ENCODE measurements at regions not wholly inside any gene's neighbourhood (a gene's known extent, or its start where the extent isn't known, plus 50 kb on each side); places are given as distances from the start of the nearest gene placed in this dataset.

DNA sequence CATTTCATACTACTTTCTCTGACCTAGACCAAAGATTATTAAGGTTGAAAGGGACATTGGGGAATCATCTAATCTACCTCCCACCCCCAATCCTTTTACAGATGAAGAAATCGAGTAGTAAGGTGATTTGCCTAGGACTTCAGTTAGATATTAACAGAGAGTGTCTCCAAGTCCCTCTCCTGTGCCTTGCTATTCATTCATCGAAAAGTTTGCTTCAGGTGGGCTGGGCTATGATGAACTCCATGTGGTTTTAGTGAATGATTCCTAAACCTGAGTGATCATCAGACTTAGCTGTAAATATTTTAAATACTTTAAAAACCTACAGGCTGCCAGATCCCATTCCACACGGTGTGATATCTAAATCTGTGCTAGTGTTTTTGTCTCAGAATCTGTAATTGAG is 259.4 kb upstream of the SORCS1 start:
- H3K4me3 ChIP-seq (replicated peaks in 1 of 4; ENCODE audit: control extremely low read depth in 1 of 4, insufficient read depth in 1 of 4, low read depth in 3 of 4, low read length in 4 of 4) = no peak overlapping the region
- TF ChIP-seq EZH2 (IDR thresholded peaks at IDR 0.05; ENCODE audit: low read length, missing control alignments) = no peak
- TF ChIP-seq, protein P1, sequence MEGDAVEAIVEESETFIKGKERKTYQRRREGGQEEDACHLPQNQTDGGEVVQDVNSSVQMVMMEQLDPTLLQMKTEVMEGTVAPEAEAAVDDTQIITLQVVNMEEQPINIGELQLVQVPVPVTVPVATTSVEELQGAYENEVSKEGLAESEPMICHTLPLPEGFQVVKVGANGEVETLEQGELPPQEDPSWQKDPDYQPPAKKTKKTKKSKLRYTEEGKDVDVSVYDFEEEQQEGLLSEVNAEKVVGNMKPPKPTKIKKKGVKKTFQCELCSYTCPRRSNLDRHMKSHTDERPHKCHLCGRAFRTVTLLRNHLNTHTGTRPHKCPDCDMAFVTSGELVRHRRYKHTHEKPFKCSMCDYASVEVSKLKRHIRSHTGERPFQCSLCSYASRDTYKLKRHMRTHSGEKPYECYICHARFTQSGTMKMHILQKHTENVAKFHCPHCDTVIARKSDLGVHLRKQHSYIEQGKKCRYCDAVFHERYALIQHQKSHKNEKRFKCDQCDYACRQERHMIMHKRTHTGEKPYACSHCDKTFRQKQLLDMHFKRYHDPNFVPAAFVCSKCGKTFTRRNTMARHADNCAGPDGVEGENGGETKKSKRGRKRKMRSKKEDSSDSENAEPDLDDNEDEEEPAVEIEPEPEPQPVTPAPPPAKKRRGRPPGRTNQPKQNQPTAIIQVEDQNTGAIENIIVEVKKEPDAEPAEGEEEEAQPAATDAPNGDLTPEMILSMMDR (conservative IDR thresholded peaks at IDR 0.05 in 1 of 2, IDR thresholded peaks at IDR 0.05 in 1 of 2; ENCODE audit: low read depth in 1 of 2, low read length in 2 of 2) = no peak
- H3K4me1 ChIP-seq (ENCODE audit: control insufficient read depth, extremely low read depth, insufficient read depth, low read length) = no peaks in the 10 kb centered on the region
- H3K79me2 ChIP-seq (ENCODE audit: control insufficient read depth, insufficient read depth, low read length) = no peaks in the 10 kb centered on the region
- no peak overlapping the region for H3K4me2 ChIP-seq (ENCODE audit: extremely low read depth, insufficient read depth, low read length)
- H3K9me3 ChIP-seq (ENCODE audit: control insufficient read depth, insufficient read depth, low read depth, low read length) = no peaks in the 10 kb centered on the region
- H2AFZ ChIP-seq (ENCODE audit: low read length) = no peak overlapping the region
- DNase-seq (ENCODE audit: low read depth in 2 of 2) = no peak
- no peak overlapping the region for H3K9ac ChIP-seq (ENCODE audit: insufficient read depth, low read length)
- no peaks in the 10 kb centered on the region for H4K20me1 ChIP-seq (ENCODE audit: control insufficient read depth, extremely low read depth, insufficient read depth, low read length)
- H3K27ac ChIP-seq (ENCODE audit: insufficient read depth, low read length) = no peak overlapping the region
- no peaks in the 10 kb centered on the region for H3K36me3 ChIP-seq (ENCODE audit: control insufficient read depth, insufficient read depth, low read length)
- H3K27me3 ChIP-seq (ENCODE audit: control insufficient read depth, insufficient read depth, low read length) = no peaks in the 10 kb centered on the region

DNA sequence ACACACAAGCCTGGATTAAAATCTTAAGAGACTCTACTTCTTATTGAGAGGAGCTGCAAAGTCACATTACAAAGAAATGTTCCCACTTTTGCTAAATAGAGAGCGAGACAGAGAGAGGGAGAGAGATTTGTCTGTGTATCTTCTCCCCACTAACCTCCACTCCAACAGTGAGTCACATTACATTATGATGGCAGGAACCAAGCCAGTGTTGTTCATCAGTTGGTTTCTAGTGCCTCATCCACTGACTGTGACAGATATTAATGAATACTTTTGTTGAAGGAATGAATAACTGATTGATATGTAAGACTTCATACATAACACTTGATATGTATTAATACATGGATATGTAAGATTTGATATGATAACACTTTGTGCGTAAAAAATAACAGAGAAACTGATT is 258.2 kb upstream of the SORCS1 start:
- Histone ChIP-seq H3K4me3 (replicated peaks in 1 of 4; ENCODE audit: control extremely low read depth in 1 of 4, insufficient read depth in 1 of 4, low read depth in 3 of 4, low read length in 4 of 4) (no peak overlapping the region), H3K4me2 (ENCODE audit: extremely low read depth, insufficient read depth, low read length) (no peak overlapping the region), H3K9me3 (ENCODE audit: control insufficient read depth, insufficient read depth, low read depth, low read length) (no peaks in the 10 kb centered on the region), H2AFZ (ENCODE audit: low read length) (no peak overlapping the region), H3K4me1 (ENCODE audit: control insufficient read depth, extremely low read depth, insufficient read depth, low read length) (no peaks in the 10 kb centered on the region), H4K20me1 (ENCODE audit: control insufficient read depth, extremely low read depth, insufficient read depth, low read length) (no peaks in the 10 kb centered on the region), H3K79me2 (ENCODE audit: control insufficient read depth, insufficient read depth, low read length) (no peaks in the 10 kb centered on the region), H3K36me3 (ENCODE audit: control insufficient read depth, insufficient read depth, low read length) (no peaks in the 10 kb centered on the region), H3K27me3 (ENCODE audit: control insufficient read depth, insufficient read depth, low read length) (no peaks in the 10 kb centered on the region), H3K9ac (ENCODE audit: insufficient read depth, low read length) (no peak overlapping the region), H3K27ac (ENCODE audit: insufficient read depth, low read length) (no peak overlapping the region)
- TF ChIP-seq, protein P1 (conservative IDR thresholded peaks at IDR 0.05 in 1 of 2, IDR thresholded peaks at IDR 0.05 in 1 of 2; ENCODE audit: low read depth in 1 of 2, low read length in 2 of 2) = no peak
- TF ChIP-seq EZH2 (IDR thresholded peaks at IDR 0.05; ENCODE audit: low read length, missing control alignments) = no peak
- DNase-seq (ENCODE audit: low read depth in 2 of 2) = no peak

DNA sequence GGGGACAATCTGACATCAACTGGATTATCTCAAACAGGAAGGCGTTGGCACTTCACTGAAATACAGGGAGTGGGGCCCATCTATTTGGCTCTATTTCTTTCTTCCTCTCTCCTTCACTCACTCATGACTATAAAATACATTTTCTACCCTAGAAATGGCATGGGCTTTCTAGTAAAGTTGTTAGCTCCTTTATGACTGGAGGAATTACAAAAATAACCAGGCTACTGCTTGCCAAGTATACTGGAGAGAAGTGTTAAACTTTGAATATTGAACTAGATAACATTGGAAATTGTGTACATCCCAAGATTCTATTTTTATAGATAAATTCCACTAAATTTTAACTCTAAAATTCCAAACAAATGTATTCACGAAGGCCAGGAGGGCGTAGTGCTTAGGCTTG is 255.7 kb upstream of the SORCS1 start:
- no peaks in the 10 kb centered on the region for H4K20me1 ChIP-seq (ENCODE audit: control insufficient read depth, extremely low read depth, insufficient read depth, low read length)
- no peaks in the 10 kb centered on the region for H3K79me2 ChIP-seq (ENCODE audit: control insufficient read depth, insufficient read depth, low read length)

More for the DNA sequence above, 255.7 kb upstream of the SORCS1 start:
- DNase-seq (ENCODE audit: low read depth in 2 of 2) = no peak
- Histone ChIP-seq H3K36me3 (ENCODE audit: control insufficient read depth, insufficient read depth, low read length) (no peaks in the 10 kb centered on the region), H3K27ac (ENCODE audit: insufficient read depth, low read length) (no peak overlapping the region), H3K4me1 (ENCODE audit: control insufficient read depth, extremely low read depth, insufficient read depth, low read length) (no peaks in the 10 kb centered on the region), H3K9ac (ENCODE audit: insufficient read depth, low read length) (no peak overlapping the region), H3K9me3 (ENCODE audit: control insufficient read depth, insufficient read depth, low read depth, low read length) (no peaks in the 10 kb centered on the region), H3K4me3 (replicated peaks in 1 of 4; ENCODE audit: control extremely low read depth in 1 of 4, insufficient read depth in 1 of 4, low read depth in 3 of 4, low read length in 4 of 4) (no peak overlapping the region), H3K4me2 (ENCODE audit: extremely low read depth, insufficient read depth, low read length) (no peak overlapping the region), H3K27me3 (ENCODE audit: control insufficient read depth, insufficient read depth, low read length) (no peaks in the 10 kb centered on the region), H2AFZ (ENCODE audit: low read length) (no peak overlapping the region)
- TF ChIP-seq, protein P1 (conservative IDR thresholded peaks at IDR 0.05 in 1 of 2, IDR thresholded peaks at IDR 0.05 in 1 of 2; ENCODE audit: low read depth in 1 of 2, low read length in 2 of 2) = no peak
- no peak for TF ChIP-seq EZH2 (IDR thresholded peaks at IDR 0.05; ENCODE audit: low read length, missing control alignments)

Data from fibroblast of lung (primary cell).